ENCODE measurements at regions not wholly inside any gene's neighbourhood (a gene's known extent, or its start where the extent isn't known, plus 50 kb on each side); places are given as distances from the start of the nearest gene placed in this dataset.

DNA sequence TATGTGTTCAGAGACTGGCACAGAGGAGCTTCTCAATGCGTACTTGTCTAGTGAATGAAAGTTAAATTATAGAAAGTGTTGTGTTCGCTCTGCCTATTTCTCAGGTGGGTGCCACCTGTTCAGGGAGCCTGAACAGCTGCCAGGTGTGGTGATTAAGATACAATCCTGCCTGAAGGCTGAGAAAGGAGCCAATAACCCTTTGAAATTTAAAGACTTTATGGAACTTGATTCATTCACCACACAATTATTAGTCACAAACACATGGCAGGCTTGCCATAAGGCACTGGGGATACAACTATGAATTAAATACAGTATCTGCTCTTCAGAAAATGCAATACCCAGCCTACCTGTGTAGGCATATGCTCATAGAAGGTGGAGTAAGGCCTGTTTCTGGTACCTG, 92.9 kb upstream of the AMOTL1 start:
- no peak overlapping the region for H2BK15ac ChIP-seq (ENCODE audit: low read depth, low read length)
- ChIA-PET CTCF (no interaction called here), POLR2A (ENCODE audit: unreplicated experiment) (no interaction called here)
- no peaks in the 10 kb centered on the region for H3K9me1 ChIP-seq (ENCODE audit: insufficient read depth, low read length)
- no peak overlapping the region for H3K4me2 ChIP-seq (ENCODE audit: low read depth, low read length)
- H2BK120ac ChIP-seq (ENCODE audit: low read depth, low read length), result no peak overlapping the region
- no peak overlapping the region for H2BK5ac ChIP-seq (ENCODE audit: low read depth, low read length, poor library complexity, severe bottlenecking)
- DNase-seq (no peak), ATAC-seq (ENCODE audit: low read depth) (no peak)
- H3K27me3 ChIP-seq (ENCODE audit: control insufficient read depth, insufficient read depth, low read length), result peaks cover 5% of the 10 kb centered on the region
- no peak overlapping the region for H3K4me3 ChIP-seq (ENCODE audit: insufficient read depth, low read depth, low read length)
- H3K14ac ChIP-seq (replicated peaks; ENCODE audit: low read depth, low read length), result no peak overlapping the region
- H4K20me1 ChIP-seq (ENCODE audit: insufficient read depth, low read length), result no peaks in the 10 kb centered on the region
- H3K9ac ChIP-seq (ENCODE audit: low read depth, low read length), result no peak overlapping the region
- BruUV-seq (replicated peaks), result no TSS peak
- no peak overlapping the region for H2AK9ac ChIP-seq (replicated peaks; ENCODE audit: low read depth, low read length, poor library complexity)
- H3K18ac ChIP-seq (ENCODE audit: low read depth, low read length), result no peak overlapping the region
- no peak overlapping the region for H3K56ac ChIP-seq (ENCODE audit: extremely low read depth, insufficient read depth, low read length)
- WGBS, 2 experiments (ENCODE audit: extremely low coverage in 2 of 2, insufficient read length in 1 of 2), result no CpG with 5 or more reads among the region's 2 CpGs
- H2AK5ac ChIP-seq (ENCODE audit: low read depth, low read length), result no peak overlapping the region
- no peak overlapping the region for H4K8ac ChIP-seq (ENCODE audit: low read depth in 2 of 2, low read length in 2 of 2)
- H3K27ac ChIP-seq (ENCODE audit: insufficient read depth, low read length), result no peak overlapping the region
- intact Hi-C loops (cut with micrococcal nuclease), result no loop called here
- H4K91ac ChIP-seq (ENCODE audit: insufficient read depth, low read depth, low read length), result no peak overlapping the region
- H2BK20ac ChIP-seq (ENCODE audit: low read depth, low read length), result no peak overlapping the region
- H3K4me1 ChIP-seq (ENCODE audit: control insufficient read depth, insufficient read depth, low read length), result no peaks in the 10 kb centered on the region
- dilution Hi-C loops (cut with HindIII; ENCODE audit: low sequenced_read_pairs, unreplicated experiment), result no loop called here
- no peaks in the 10 kb centered on the region; the same call in 1 of the 2 replicates for H3K9me3 ChIP-seq (ENCODE audit: control insufficient read depth, insufficient read depth, low read length)
- H3K4ac ChIP-seq (ENCODE audit: low read depth, low read length), result no peak overlapping the region
- TF ChIP-seq, protein P1, sequence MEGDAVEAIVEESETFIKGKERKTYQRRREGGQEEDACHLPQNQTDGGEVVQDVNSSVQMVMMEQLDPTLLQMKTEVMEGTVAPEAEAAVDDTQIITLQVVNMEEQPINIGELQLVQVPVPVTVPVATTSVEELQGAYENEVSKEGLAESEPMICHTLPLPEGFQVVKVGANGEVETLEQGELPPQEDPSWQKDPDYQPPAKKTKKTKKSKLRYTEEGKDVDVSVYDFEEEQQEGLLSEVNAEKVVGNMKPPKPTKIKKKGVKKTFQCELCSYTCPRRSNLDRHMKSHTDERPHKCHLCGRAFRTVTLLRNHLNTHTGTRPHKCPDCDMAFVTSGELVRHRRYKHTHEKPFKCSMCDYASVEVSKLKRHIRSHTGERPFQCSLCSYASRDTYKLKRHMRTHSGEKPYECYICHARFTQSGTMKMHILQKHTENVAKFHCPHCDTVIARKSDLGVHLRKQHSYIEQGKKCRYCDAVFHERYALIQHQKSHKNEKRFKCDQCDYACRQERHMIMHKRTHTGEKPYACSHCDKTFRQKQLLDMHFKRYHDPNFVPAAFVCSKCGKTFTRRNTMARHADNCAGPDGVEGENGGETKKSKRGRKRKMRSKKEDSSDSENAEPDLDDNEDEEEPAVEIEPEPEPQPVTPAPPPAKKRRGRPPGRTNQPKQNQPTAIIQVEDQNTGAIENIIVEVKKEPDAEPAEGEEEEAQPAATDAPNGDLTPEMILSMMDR (conservative IDR thresholded peaks at IDR 0.05; ENCODE audit: low read depth, low read length), result no peak
- TF ChIP-seq BHLHE40 (IDR thresholded peaks at IDR 0.05; ENCODE audit: low read depth, low read length), result no peak
- TF ChIP-seq MXI1 (IDR thresholded peaks at IDR 0.05; ENCODE audit: borderline replicate concordance, low read depth, low read length), result no peak
- no peak for TF ChIP-seq MAZ (IDR thresholded peaks at IDR 0.05; ENCODE audit: borderline replicate concordance, low read depth, low read length)
- TF ChIP-seq CHD1 (IDR thresholded peaks at IDR 0.05; ENCODE audit: low read depth, low read length), result no peak
- H3K23ac ChIP-seq (ENCODE audit: low read depth, low read length), result no peak overlapping the region
- H3K79me1 ChIP-seq (ENCODE audit: low read depth in 1 of 2, low read length in 2 of 2), result no peaks in the 10 kb centered on the region
- in situ Hi-C loops (cut with MboI; ENCODE audit: low sequenced_read_pairs), result no loop called here
- no peak overlapping the region for H4K5ac ChIP-seq (ENCODE audit: low read depth, low read length)
- no peak overlapping the region for H2AFZ ChIP-seq (replicated peaks; ENCODE audit: low read length, poor library complexity)
- H3K36me3 ChIP-seq (ENCODE audit: control insufficient read depth, insufficient read depth, low read length), result no peaks in the 10 kb centered on the region

All from IMR-90 (cell line).